Mucosa of descending colon (tissue), 3 donors: ENCODE measurements at regions not wholly inside any gene's neighbourhood (a gene's known extent, or its start where the extent isn't known, plus 50 kb on each side); places are given as distances from the start of the nearest gene placed in this dataset.

Source experiments
- ATAC-seq: fragments of 200-7000 bp; cut with Tn5 transposase; one replicate; pipeline ENCODE4 v1.9.1; 2020; ENCODE audit warnings: mild to moderate bottlenecking, moderate library complexity
- DNase-seq, 3 donors: peaks; one replicate each; pipeline ENCODE4 v3.0.0-alpha.2; 2020
- H3K36me3 ChIP-seq: fragments of 200-600 bp; one replicate; pipeline ENCODE4 v1.8.0; 2021; ENCODE audit warnings: low read depth, mild to moderate bottlenecking
- H3K4me1 ChIP-seq: fragments of 200-600 bp; one replicate; pipeline ENCODE4 v1.8.0; 2021; ENCODE audit warnings: low read depth, mild to moderate bottlenecking
- H3K4me3 ChIP-seq: fragments of 200-600 bp; one replicate; pipeline ENCODE4 v1.8.0; 2021; ENCODE audit warnings: mild to moderate bottlenecking
- H3K9me3 ChIP-seq: fragments of 200-600 bp; one replicate; pipeline ENCODE4 v1.8.0; 2021; ENCODE audit warnings: mild to moderate bottlenecking
- CTCF ChIP-seq: fragments of 200-600 bp; IDR thresholded peaks from one replicate; pipeline ENCODE4 v1.8.0; 2022; ENCODE audit warnings: antibody characterized with exemption, mild to moderate bottlenecking
- intact Hi-C, 2 donors: fragments of 100-400 bp; cut with DNase I in 1 of 2; cut with micrococcal nuclease in 1 of 2; formaldehyde crosslinking; loops; one replicate each; pipeline versions ENCODE4 v1.11.0 to v1.11.1; 2022; cut with DNase I, micrococcal nuclease
- donor health status: DM: no; HTN: no; CAD: no; lungs with moderate emphysema.
- donor health status: DM: no; HTN: no; CAD: no.
- donor health status: DM: no; HTN: yes; CAD: no.

DNA sequence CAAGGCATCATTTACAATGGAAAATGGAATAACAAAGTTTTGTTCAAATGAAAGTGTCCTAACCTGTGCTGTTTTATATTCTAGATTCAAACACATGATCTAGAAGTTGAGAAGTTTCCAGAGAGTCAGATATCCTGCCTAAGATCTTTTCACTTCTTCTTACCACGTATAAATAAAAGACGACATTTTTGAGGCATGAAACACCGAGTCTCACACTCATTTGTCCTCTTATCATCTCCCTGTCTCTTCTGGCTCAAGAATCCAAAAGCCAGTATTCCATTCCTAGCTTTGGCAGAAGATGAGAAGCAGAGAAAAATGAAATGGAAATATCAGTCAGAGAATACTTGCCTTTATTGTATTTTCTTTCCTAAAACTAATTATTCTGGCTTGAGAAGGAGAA, 738.6 kb upstream of the NR2F2 start:
- no peak overlapping the region for H3K4me3 ChIP-seq
- no peak for TF ChIP-seq CTCF
- H3K36me3 ChIP-seq, result no peaks in the 10 kb centered on the region
- ATAC-seq, result no peak
- H3K4me1 ChIP-seq, result no peaks in the 10 kb centered on the region
- H3K9me3 ChIP-seq, result no peaks in the 10 kb centered on the region
- DNase-seq, result no peak
- intact Hi-C loops, result no loop called here

- H3K4me3 ChIP-seq, result no peak overlapping the region
- intact Hi-C loops, result no loop called here
Measured at GRCh38 chr15:95594496-95594895, 736.0 kb upstream of the NR2F2 start.

DNA sequence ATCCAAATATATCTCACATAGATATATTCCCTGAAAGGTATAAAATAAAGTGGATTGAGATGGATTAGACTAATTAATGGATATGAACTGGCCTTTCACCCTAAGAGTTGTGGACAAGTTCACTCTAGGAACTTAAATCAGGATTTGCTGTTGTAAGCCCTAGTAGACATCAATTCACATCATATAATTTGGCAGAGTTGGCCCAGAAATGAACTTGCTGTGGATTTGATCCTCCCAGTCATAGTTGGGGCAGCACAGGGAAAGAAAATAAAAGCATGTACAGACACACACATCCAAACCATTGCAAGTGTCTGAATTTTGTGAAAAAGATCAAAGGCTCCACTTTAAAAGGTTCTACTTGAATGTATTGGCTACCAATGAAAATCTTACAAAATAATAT, 734.7 kb upstream of the NR2F2 start:
- no peaks in the 10 kb centered on the region for H3K36me3 ChIP-seq
- H3K4me3 ChIP-seq, result no peak overlapping the region
- no peaks in the 10 kb centered on the region for H3K4me1 ChIP-seq
- peaks cover 2% of the 10 kb centered on the region for H3K9me3 ChIP-seq
- no peak for TF ChIP-seq CTCF
- DNase-seq (no peak), ATAC-seq (no peak)
- intact Hi-C loops, result no loop called here

More at GRCh38 chr15:95594496-95594895, 736.0 kb upstream of the NR2F2 start:
- no peaks in the 10 kb centered on the region for H3K36me3 ChIP-seq
- no peak for TF ChIP-seq CTCF
- H3K9me3 ChIP-seq, result no peaks in the 10 kb centered on the region
- DNase-seq (no peak), ATAC-seq (no peak)
- no peaks in the 10 kb centered on the region for H3K4me1 ChIP-seq

DNA sequence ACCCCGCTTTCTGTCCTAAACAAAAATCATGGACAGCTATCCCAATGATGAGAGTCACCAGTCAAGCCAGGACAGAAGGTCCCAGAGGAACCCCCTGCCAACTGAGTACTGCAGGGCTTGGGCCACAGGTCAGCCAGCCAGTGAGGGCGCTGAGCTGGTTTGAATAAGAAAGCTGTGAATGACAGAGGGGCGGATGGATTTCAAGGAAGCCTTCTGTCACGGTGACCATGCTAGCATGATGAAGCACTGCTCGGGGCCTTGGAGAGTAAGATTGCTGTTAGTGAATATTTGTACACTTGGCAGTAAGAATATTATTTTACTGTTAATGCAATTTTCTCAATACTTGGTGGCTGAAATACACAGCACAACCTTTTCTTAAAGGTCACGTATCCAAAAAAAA, 734.0 kb upstream of the NR2F2 start:
- no peak for TF ChIP-seq CTCF
- Histone ChIP-seq H3K4me1 (no peaks in the 10 kb centered on the region), H3K36me3 (no peaks in the 10 kb centered on the region), H3K9me3 (peaks cover 2% of the 10 kb centered on the region), H3K4me3 (no peak overlapping the region)
- DNase-seq, result no peak
- ATAC-seq, result no peak
- intact Hi-C loops, result no loop called here

GRCh38 chr15:95598251-95598855, 732.1 kb upstream of the NR2F2 start:
- Histone ChIP-seq H3K4me3 (no peak overlapping the region), H3K36me3 (no peaks in the 10 kb centered on the region), H3K9me3 (peaks cover 2% of the 10 kb centered on the region), H3K4me1 (no peaks in the 10 kb centered on the region)
- TF ChIP-seq CTCF, result no peak
- intact Hi-C loops, result no loop called here
- DNase-seq, result no peak
- no peak for ATAC-seq

DNA sequence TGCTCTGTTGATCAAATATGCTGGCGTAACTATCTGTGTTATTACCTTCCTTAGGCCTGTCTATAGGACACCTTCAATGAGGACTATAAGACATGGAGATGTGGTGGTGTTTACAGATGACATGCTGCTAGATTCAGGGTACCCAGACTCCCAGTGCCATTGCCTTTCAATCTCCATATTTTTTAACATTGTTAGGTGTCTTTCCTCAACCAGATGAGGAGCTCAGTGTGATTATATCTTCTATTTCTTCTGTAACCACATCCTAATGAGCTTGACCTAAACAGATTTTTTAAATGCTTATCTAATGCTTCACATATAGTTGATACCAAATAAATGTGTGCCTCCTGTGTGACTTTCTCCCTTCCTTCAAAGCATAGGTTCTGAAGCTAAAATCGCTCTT, 730.1 kb upstream of the NR2F2 start:
- no peak for DNase-seq
- no peaks in the 10 kb centered on the region for H3K36me3 ChIP-seq
- no peak overlapping the region for H3K4me3 ChIP-seq
- peaks cover 2% of the 10 kb centered on the region for H3K9me3 ChIP-seq
- ATAC-seq, result no peak
- intact Hi-C loops, result no loop called here
- no peaks in the 10 kb centered on the region for H3K4me1 ChIP-seq
- no peak for TF ChIP-seq CTCF
